ENCODE measurements at regions not wholly inside any gene's neighbourhood (a gene's known extent, or its start where the extent isn't known, plus 50 kb on each side); places are given as distances from the start of the nearest gene placed in this dataset.

GRCh38 chr12:105814283-105814682 lies 324.5 kb downstream of the NUAK1 start:
- no peak for TF ChIP-seq CTCF (IDR thresholded peaks at IDR 0.05; ENCODE audit: low read depth, low read length)

GRCh38 chr12:105819549-105819948 lies 319.2 kb downstream of the NUAK1 start:
- no peak for TF ChIP-seq CTCF (IDR thresholded peaks at IDR 0.05; ENCODE audit: low read depth, low read length)
- DNase-seq (ENCODE audit: extremely low read depth, low read depth) = no peak

More at GRCh38 chr12:105814283-105814682, 324.5 kb downstream of the NUAK1 start:
- no peak for DNase-seq (ENCODE audit: extremely low read depth, low read depth)

GRCh38 chr12:105820429-105821125 lies 318.2 kb downstream of the NUAK1 start:
- peak; percentile 24 for DNase-seq (ENCODE audit: extremely low read depth, low read depth)
- no peak for TF ChIP-seq CTCF (IDR thresholded peaks at IDR 0.05; ENCODE audit: low read depth, low read length)

- DNase-seq (ENCODE audit: extremely low read depth, low read depth) = no peak
- no peak for TF ChIP-seq CTCF (IDR thresholded peaks at IDR 0.05; ENCODE audit: low read depth, low read length)
Measured at GRCh38 chr12:105822131-105823105, 316.3 kb downstream of the NUAK1 start.

- no peak for DNase-seq (ENCODE audit: extremely low read depth, low read depth)
- no peak for TF ChIP-seq CTCF (IDR thresholded peaks at IDR 0.05; ENCODE audit: low read depth, low read length)
Measured at GRCh38 chr12:105823810-105824209, 314.9 kb downstream of the NUAK1 start.

- no peak for DNase-seq (ENCODE audit: extremely low read depth, low read depth)
- no peak for TF ChIP-seq CTCF (IDR thresholded peaks at IDR 0.05; ENCODE audit: low read depth, low read length)
Measured at GRCh38 chr12:105825141-105825540, 313.6 kb downstream of the NUAK1 start.

- no peak for DNase-seq (ENCODE audit: extremely low read depth, low read depth)
- TF ChIP-seq CTCF (IDR thresholded peaks at IDR 0.05; ENCODE audit: low read depth, low read length) = no peak
Measured at GRCh38 chr12:105831372-105831771, 307.4 kb downstream of the NUAK1 start.

Measured in AG09319 (cell line).